ENCODE measurements at regions not wholly inside any gene's neighbourhood (a gene's known extent, or its start where the extent isn't known, plus 50 kb on each side); places are given as distances from the start of the nearest gene placed in this dataset.

GRCh38 chr9:86410281-86410680 lies 56.1 kb upstream of the TUT7 start:
- no peak for TF ChIP-seq CTCF (conservative IDR thresholded peaks at IDR 0.05 in 1 of 2, IDR thresholded peaks at IDR 0.05 in 1 of 2; ENCODE audit: low read depth in 1 of 2, low read length in 2 of 2)
- TF ChIP-seq EZH2 (IDR thresholded peaks at IDR 0.05; ENCODE audit: low read length, missing control alignments): no peak

Measured in fibroblast of lung (primary cell).